Neural progenitor cell (in vitro differentiated cells): ENCODE measurements at regions not wholly inside any gene's neighbourhood (a gene's known extent, or its start where the extent isn't known, plus 50 kb on each side); places are given as distances from the start of the nearest gene placed in this dataset.

Source experiments
- CTCF ChIP-seq: fragments of 200-600 bp; sonication (generic); IDR thresholded peaks from 2 replicates; pipeline ENCODE4 v1.5.1; 2017; ENCODE audit warnings: antibody characterized with exemption, mild to moderate bottlenecking
- EZH2 ChIP-seq: fragments of 200-600 bp; sonication (generic); IDR thresholded peaks from 2 replicates; pipeline ENCODE4 v1.6.1; 2017; ENCODE audit warnings: antibody characterized with exemption, mild to moderate bottlenecking, moderate library complexity

DNA sequence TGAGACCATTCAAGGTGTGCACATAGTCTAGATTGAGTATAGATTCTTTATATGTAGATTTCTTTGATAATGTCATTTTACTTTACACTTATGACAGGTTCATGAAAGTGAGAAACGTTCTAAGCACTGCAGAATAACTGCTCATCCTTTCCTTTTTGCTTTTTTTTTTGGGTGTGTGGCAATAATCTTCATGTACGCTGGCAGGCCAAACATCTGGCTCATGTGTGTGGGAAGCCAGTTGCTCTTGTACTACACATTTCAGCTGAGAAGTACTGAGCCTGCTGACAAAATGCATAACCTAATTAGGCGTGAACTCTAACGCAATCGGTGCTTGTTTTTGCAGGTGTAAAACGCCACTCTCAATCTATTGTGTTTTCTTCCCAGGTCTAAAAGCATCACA, 350.8 kb upstream of the KAZN start:
- TF ChIP-seq CTCF, result no peak
- TF ChIP-seq EZH2, result no peak
